Osteocyte (in vitro differentiated cells): ENCODE measurements at regions not wholly inside any gene's neighbourhood (a gene's known extent, or its start where the extent isn't known, plus 50 kb on each side); places are given as distances from the start of the nearest gene placed in this dataset.

Experiments used
- DNase-seq: peaks from one replicate; pipeline ENCODE4 v3.0.0; 2021; ENCODE audit warnings: mixed read lengths; ENCODE audit not compliant: unreplicated experiment; ENCODE audit errors: extremely low spot score
- H3K27ac Mint-ChIP-seq: one replicate; pipeline ENCODE4 v1.8.0; 2021; ENCODE audit warnings: mild to moderate bottlenecking, mixed read lengths; ENCODE audit not compliant: unreplicated experiment
- H3K27me3 Mint-ChIP-seq: one replicate; pipeline ENCODE4 v1.8.0; 2021; ENCODE audit warnings: mixed read lengths; ENCODE audit not compliant: unreplicated experiment
- H3K36me3 Mint-ChIP-seq: one replicate; pipeline ENCODE4 v1.8.0; 2021; ENCODE audit warnings: mixed read lengths; ENCODE audit not compliant: unreplicated experiment
- H3K4me1 Mint-ChIP-seq: one replicate; pipeline ENCODE4 v1.8.0; 2021; ENCODE audit warnings: mixed read lengths; ENCODE audit not compliant: unreplicated experiment
- H3K4me3 Mint-ChIP-seq: one replicate; pipeline ENCODE4 v1.8.0; 2021; ENCODE audit warnings: mild to moderate bottlenecking, moderate library complexity, mixed read lengths; ENCODE audit not compliant: unreplicated experiment
- H3K9me3 Mint-ChIP-seq: one replicate; pipeline ENCODE4 v1.8.0; 2021; ENCODE audit warnings: mixed read lengths; ENCODE audit not compliant: unreplicated experiment
- CTCF ChIP-seq: fragments of 200-600 bp; sonication (generic); IDR thresholded peaks from 2 replicates; pipeline ENCODE4 v1.5.0; 2021; ENCODE audit warnings: antibody characterized with exemption, mild to moderate bottlenecking, moderate library complexity

DNA sequence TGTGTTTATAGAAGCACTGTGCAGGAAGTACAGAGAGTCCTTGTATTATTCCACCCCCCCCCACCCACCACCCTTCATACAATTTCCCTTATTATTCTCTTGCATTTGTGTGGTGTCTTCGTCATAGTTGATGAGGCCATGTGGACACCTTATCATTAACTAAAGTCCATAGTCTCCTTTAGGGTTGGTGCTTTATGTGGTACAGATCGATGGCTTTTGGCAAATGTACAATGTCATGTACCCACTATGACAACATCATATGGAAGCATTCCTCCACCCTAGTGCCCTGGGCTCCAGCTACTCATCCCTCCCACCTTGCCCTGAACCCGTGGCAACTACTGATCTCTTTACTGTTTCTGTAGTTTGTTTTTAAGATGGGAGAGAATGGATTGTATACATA, 93.8 kb upstream of the HDAC4 start:
- DNase-seq = no peak
- no peak for TF ChIP-seq CTCF

GRCh38 chr2:239489481-239489880, 88.7 kb upstream of the HDAC4 start:
- H3K27ac Mint-ChIP-seq = no peak overlapping the region
- peaks cover 9% of the 10 kb centered on the region for H3K9me3 Mint-ChIP-seq
- no peak overlapping the region for H3K4me3 Mint-ChIP-seq
- no peak for DNase-seq
- H3K36me3 Mint-ChIP-seq = no peaks in the 10 kb centered on the region
- no peaks in the 10 kb centered on the region for H3K27me3 Mint-ChIP-seq
- no peak for TF ChIP-seq CTCF
- no peaks in the 10 kb centered on the region for H3K4me1 Mint-ChIP-seq

More for the DNA sequence above, 93.8 kb upstream of the HDAC4 start:
- Mint-ChIP-seq H3K4me1 (no peaks in the 10 kb centered on the region), H3K9me3 (peaks cover 14% of the 10 kb centered on the region), H3K27me3 (no peaks in the 10 kb centered on the region), H3K27ac (no peak overlapping the region), H3K4me3 (no peak overlapping the region), H3K36me3 (no peaks in the 10 kb centered on the region)

DNA sequence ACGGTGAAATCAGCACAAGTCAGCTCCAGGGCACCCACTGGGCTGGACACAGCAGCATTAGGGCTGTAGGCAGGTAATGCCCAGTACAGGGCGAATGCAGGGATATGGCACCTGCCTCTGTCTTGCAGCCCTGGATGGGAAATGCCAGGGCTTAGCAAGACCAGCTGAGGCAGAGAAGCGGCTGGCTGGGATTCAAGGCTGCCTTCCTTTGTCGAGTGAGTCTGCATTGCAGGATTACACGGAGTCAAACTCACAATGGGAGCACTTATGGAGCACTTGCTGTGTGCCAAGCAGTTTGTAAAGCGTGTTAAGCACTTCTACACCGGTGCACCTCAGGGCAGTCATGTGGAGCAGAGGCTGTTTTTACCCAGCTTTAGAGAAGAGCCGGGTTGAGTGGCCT, 87.3 kb upstream of the HDAC4 start:
- no peaks in the 10 kb centered on the region for H3K27me3 Mint-ChIP-seq
- H3K4me1 Mint-ChIP-seq = no peaks in the 10 kb centered on the region
- DNase-seq = no peak
- peaks cover 10% of the 10 kb centered on the region for H3K9me3 Mint-ChIP-seq
- no peaks in the 10 kb centered on the region for H3K36me3 Mint-ChIP-seq
- no peak overlapping the region for H3K4me3 Mint-ChIP-seq
- no peak overlapping the region for H3K27ac Mint-ChIP-seq
- no peak for TF ChIP-seq CTCF

DNA sequence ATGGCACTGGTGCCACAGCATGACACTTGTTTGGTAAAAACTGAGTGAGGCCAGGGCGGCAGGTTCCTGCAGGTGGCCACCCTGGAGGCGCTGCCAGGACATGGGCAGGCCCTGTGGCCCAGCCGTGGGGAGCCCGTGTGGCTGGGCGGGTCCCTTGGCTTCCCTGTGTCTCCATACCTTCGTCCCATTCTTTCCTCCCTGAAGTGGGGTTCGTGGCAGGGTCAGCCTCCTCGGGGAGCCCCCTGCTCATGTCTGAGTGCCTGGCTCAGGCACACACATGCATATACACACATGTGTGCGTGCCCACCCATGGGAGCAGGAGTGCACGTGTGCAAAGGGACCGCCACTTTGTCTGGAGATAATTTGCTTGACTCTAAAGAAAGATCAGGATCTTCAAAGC, 86.5 kb upstream of the HDAC4 start:
- H3K9me3 Mint-ChIP-seq = peaks cover 15% of the 10 kb centered on the region
- no peak overlapping the region for H3K4me3 Mint-ChIP-seq
- no peak overlapping the region for H3K27ac Mint-ChIP-seq
- no peaks in the 10 kb centered on the region for H3K36me3 Mint-ChIP-seq
- no peaks in the 10 kb centered on the region for H3K27me3 Mint-ChIP-seq
- no peaks in the 10 kb centered on the region for H3K4me1 Mint-ChIP-seq
- DNase-seq = no peak
- no peak for TF ChIP-seq CTCF

GRCh38 chr2:239485622-239486021, 84.8 kb upstream of the HDAC4 start:
- Mint-ChIP-seq H3K4me1 (no peaks in the 10 kb centered on the region), H3K4me3 (no peak overlapping the region), H3K27me3 (no peaks in the 10 kb centered on the region), H3K36me3 (no peaks in the 10 kb centered on the region), H3K9me3 (peaks cover 23% of the 10 kb centered on the region), H3K27ac (no peak overlapping the region)
- no peak for TF ChIP-seq CTCF
- DNase-seq = no peak
